Sigmoid colon (tissue), 6 donors: ENCODE measurements at regions not wholly inside any gene's neighbourhood (a gene's known extent, or its start where the extent isn't known, plus 50 kb on each side); places are given as distances from the start of the nearest gene placed in this dataset.

Source experiments
- DNase-seq: peaks from one replicate; pipeline ENCODE4 v3.0.0-alpha.2; 2019
- H3K27ac ChIP-seq, 4 donors: fragments of 200-600 bp; sonication (generic); one replicate each; pipeline ENCODE4 v1.5.1; 2016 to 2019; ENCODE audit warnings: mild to moderate bottlenecking in 1 of 4
- H3K27me3 ChIP-seq, 3 donors: fragments of 200-600 bp; sonication (generic); one replicate each; pipeline ENCODE4 v1.5.1; 2019; ENCODE audit warnings: mild to moderate bottlenecking in 1 of 3
- H3K36me3 ChIP-seq, 4 donors: fragments of 200-600 bp; sonication (generic); one replicate each; pipeline ENCODE4 v1.5.1; 2016 to 2019
- H3K4me1 ChIP-seq, 4 donors: fragments of 200-600 bp; sonication (generic); one replicate each; pipeline ENCODE4 v1.5.1; 2017 to 2019
- H3K4me3 ChIP-seq, 4 donors: fragments of 200-600 bp; sonication (generic); one replicate each; pipeline ENCODE4 v1.5.1; 2017 to 2019; ENCODE audit warnings: mild to moderate bottlenecking in 2 of 4, moderate library complexity in 1 of 4
- H3K9me3 ChIP-seq, 4 donors: fragments of 200-600 bp in 3 of 4; sonication (generic) in 3 of 4; one replicate each; pipeline versions ENCODE4 v1.5.1 to v1.6.1; 2013 to 2019
- EP300 ChIP-seq, 4 donors: sonication (generic); formaldehyde crosslinking; IDR thresholded peaks; one replicate each; pipeline ENCODE4 v1.6.1; 2017; ENCODE audit warnings: antibody characterized with exemption in 4 of 4
- POLR2A ChIP-seq, 2 donors: fragments of 450-650 bp; IDR thresholded peaks; one replicate each; pipeline ENCODE4 v1.6.1; 2016; ENCODE audit warnings: antibody characterized with exemption in 2 of 2, mild to moderate bottlenecking in 2 of 2, moderate library complexity in 2 of 2
- POLR2AphosphoS5 ChIP-seq, 4 donors: sonication (generic); formaldehyde crosslinking; IDR thresholded peaks; one replicate each; pipeline ENCODE4 v1.6.1; 2017; ENCODE audit warnings: antibody characterized with exemption in 4 of 4
- WGBS, 2 donors: extraction: QIAGEN DNeasy Blood & Tissue Kit; methylation state at CpG; one replicate each; pipeline ENCODE4 v1.1.7; 2013; 5-methylcytosine and 5-hydroxymethylcytosine counted together
- intact Hi-C: fragments of 100-400 bp; cut with DNase I; formaldehyde crosslinking; loops from one replicate; pipeline ENCODE4 v1.15.1; 2023
- TF ChIP-seq, protein P1 (sequence below), 4 experiments: fragments of 450-650 bp in 3 of 4; fragments of 200-600 bp in 1 of 4; IDR thresholded peaks; one replicate each; pipeline ENCODE4 v1.5.1; 2016 to 2019; ENCODE audit warnings: antibody characterized with exemption in 4 of 4, mild to moderate bottlenecking in 3 of 4, moderate library complexity in 2 of 4
- donor health status: healthy with polysubstance abuse.
- donor health status: healthy.

DNA sequence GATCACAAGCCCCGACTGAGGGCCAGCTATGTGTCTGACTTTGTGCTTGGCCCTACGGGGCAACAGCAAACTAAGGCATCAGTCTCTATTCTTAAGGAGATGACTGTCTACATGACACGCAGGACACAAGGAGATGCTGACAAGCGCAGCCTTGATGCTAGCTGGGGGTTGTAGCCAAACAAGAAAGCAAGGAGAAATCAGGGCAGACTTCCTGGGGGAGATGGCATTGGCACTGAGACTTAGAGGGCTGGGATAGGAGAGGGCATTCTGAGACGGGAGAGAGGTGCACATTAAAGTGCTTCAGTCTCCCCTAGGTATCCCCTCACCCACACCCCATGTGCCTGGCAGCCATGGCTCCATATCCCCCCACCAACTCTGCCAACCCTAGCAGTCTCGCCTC is 210.8 kb upstream of the POU3F1 start:
- no peak overlapping the region for H3K27ac ChIP-seq
- intact Hi-C loops, result no loop called here
- WGBS, 2 donors, result 74 to 76% methylated on average over 6 of the region's 6 CpGs
- peaks cover 3 to 9% (median 7%) of the 10 kb centered on the region in 4 donors for H3K9me3 ChIP-seq
- no peaks in the 10 kb centered on the region for H3K4me1 ChIP-seq
- DNase-seq, result no peak
- TF ChIP-seq EP300 (IDR thresholded peaks at IDR 0.05) (no peak), POLR2AphosphoS5 (IDR thresholded peaks at IDR 0.05) (no peak), POLR2A (IDR thresholded peaks at IDR 0.05) (no peak)
- TF ChIP-seq, protein P1, sequence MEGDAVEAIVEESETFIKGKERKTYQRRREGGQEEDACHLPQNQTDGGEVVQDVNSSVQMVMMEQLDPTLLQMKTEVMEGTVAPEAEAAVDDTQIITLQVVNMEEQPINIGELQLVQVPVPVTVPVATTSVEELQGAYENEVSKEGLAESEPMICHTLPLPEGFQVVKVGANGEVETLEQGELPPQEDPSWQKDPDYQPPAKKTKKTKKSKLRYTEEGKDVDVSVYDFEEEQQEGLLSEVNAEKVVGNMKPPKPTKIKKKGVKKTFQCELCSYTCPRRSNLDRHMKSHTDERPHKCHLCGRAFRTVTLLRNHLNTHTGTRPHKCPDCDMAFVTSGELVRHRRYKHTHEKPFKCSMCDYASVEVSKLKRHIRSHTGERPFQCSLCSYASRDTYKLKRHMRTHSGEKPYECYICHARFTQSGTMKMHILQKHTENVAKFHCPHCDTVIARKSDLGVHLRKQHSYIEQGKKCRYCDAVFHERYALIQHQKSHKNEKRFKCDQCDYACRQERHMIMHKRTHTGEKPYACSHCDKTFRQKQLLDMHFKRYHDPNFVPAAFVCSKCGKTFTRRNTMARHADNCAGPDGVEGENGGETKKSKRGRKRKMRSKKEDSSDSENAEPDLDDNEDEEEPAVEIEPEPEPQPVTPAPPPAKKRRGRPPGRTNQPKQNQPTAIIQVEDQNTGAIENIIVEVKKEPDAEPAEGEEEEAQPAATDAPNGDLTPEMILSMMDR (IDR thresholded peaks at IDR 0.05), result no peak
- H3K27me3 ChIP-seq, result peaks cover 0 to 22% (median 0%) of the 10 kb centered on the region in 3 donors
- no peak overlapping the region for H3K4me3 ChIP-seq
- no peaks in the 10 kb centered on the region for H3K36me3 ChIP-seq

DNA sequence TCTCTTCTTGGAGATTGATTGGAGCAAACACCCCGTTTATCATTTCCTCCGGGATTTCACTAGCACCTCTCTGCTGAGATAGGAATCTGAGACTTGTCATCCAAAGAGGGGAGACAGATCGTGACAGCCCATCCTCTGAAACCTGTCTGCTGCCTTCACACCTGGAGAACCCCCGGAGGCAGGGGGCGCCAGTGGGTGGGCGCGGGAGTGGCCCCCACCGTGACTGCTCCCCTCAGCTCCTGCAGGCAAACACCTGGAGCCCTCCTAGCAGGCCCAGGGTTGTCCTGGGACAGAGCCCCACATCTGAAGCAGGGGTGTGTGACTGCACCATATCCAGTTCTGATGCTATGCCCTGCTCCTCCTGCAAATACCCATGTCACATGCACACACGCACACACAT is 209.5 kb upstream of the POU3F1 start:
- intact Hi-C loops, result no loop called here
- no peak overlapping the region for H3K27ac ChIP-seq
- H3K4me3 ChIP-seq, result no peak overlapping the region
- peaks cover 0 to 23% (median 0%) of the 10 kb centered on the region in 3 donors for H3K27me3 ChIP-seq
- TF ChIP-seq, protein P1 (IDR thresholded peaks at IDR 0.05), result no peak
- no peak for TF ChIP-seq POLR2AphosphoS5 (IDR thresholded peaks at IDR 0.05)
- TF ChIP-seq POLR2A (IDR thresholded peaks at IDR 0.05), result no peak
- no peak for TF ChIP-seq EP300 (IDR thresholded peaks at IDR 0.05)
- H3K9me3 ChIP-seq, result peaks cover 3 to 9% (median 7%) of the 10 kb centered on the region in 4 donors
- DNase-seq, result peak; percentile 27
- no peaks in the 10 kb centered on the region for H3K4me1 ChIP-seq
- 55 to 69% methylated on average over 9 of the region's 9 CpGs for WGBS, 2 donors
- H3K36me3 ChIP-seq, result no peaks in the 10 kb centered on the region

- Histone ChIP-seq H3K4me1 (no peaks in the 10 kb centered on the region), H3K9me3 (peaks cover 0 to 3% (median 0%) of the 10 kb centered on the region in 4 donors), H3K27ac (no peak overlapping the region), H3K4me3 (no peak overlapping the region), H3K36me3 (no peaks in the 10 kb centered on the region), H3K27me3 (peaks cover 0 to 30% (median 13%) of the 10 kb centered on the region in 3 donors)
- WGBS, 2 donors, result 62 to 94% methylated on average over 2 of the region's 2 CpGs
- DNase-seq, result no peak
- intact Hi-C loops, result no loop called here
- no peak for TF ChIP-seq POLR2A (IDR thresholded peaks at IDR 0.05)
- TF ChIP-seq EP300 (IDR thresholded peaks at IDR 0.05), result no peak
- TF ChIP-seq, protein P1 (IDR thresholded peaks at IDR 0.05), result no peak
- no peak for TF ChIP-seq POLR2AphosphoS5 (IDR thresholded peaks at IDR 0.05)
Observed at GRCh38 chr1:38253314-38253713, 206.7 kb upstream of the POU3F1 start.

DNA sequence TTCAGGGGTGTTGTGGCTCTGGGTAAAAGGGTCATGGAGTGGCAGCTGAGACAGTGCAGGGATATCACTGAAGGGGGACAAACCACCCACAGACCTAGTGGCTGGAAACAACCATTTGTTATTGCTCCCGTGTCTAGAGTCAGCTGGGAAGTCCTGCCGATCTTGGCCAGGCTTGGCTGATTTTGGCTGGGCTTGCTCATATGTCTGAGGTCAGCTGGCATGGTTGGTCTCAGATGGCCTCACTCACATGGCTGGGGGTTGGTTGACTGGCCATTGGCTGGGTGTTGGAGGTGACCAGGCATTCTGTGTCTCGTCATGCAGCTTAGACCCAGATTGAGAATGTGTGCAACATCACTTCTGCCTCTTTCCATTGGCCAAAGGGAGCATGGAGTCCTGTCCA is 203.8 kb upstream of the POU3F1 start:
- Histone ChIP-seq H3K9me3 (peaks cover 0 to 3% (median 0%) of the 10 kb centered on the region in 4 donors), H3K4me3 (no peak overlapping the region), H3K27me3 (peaks cover 0 to 33% (median 13%) of the 10 kb centered on the region in 3 donors), H3K36me3 (no peaks in the 10 kb centered on the region), H3K27ac (no peak overlapping the region), H3K4me1 (peaks cover 0 to 5% (median 0%) of the 10 kb centered on the region in 4 donors)
- TF ChIP-seq, protein P1 (IDR thresholded peaks at IDR 0.05), result no peak
- TF ChIP-seq POLR2A (IDR thresholded peaks at IDR 0.05) (no peak), POLR2AphosphoS5 (IDR thresholded peaks at IDR 0.05) (no peak), EP300 (IDR thresholded peaks at IDR 0.05) (no peak)
- intact Hi-C loops, result no loop called here
- DNase-seq, result no peak
- 86 to 87% methylated on average over 3 of the region's 3 CpGs for WGBS, 2 donors

- peaks cover 0 to 5% (median 0%) of the 10 kb centered on the region in 4 donors for H3K4me1 ChIP-seq
- intact Hi-C loops, result no loop called here
- H3K4me3 ChIP-seq, result no peak overlapping the region
- H3K27ac ChIP-seq, result no peak overlapping the region
- no peaks in the 10 kb centered on the region for H3K9me3 ChIP-seq
- TF ChIP-seq POLR2A (IDR thresholded peaks at IDR 0.05) (no peak), POLR2AphosphoS5 (IDR thresholded peaks at IDR 0.05) (no peak)
- TF ChIP-seq, protein P1 (IDR thresholded peaks at IDR 0.05), result no peak
- 73 to 83% methylated on average over 7 of the region's 7 CpGs for WGBS, 2 donors
- no peaks in the 10 kb centered on the region for H3K36me3 ChIP-seq
- DNase-seq, result no peak
- H3K27me3 ChIP-seq, result peaks cover 0 to 33% (median 13%) of the 10 kb centered on the region in 3 donors
Observed at GRCh38 chr1:38249001-38249400, 202.4 kb upstream of the POU3F1 start.
